H1 (cell line): ENCODE measurements at regions not wholly inside any gene's neighbourhood (a gene's known extent, or its start where the extent isn't known, plus 50 kb on each side); places are given as distances from the start of the nearest gene placed in this dataset.

Experiments
- ASH2L ChIP-seq: fragments of 200-600, 300-600 bp; sonication (generic); IDR thresholded peaks from one replicate; pipeline ENCODE4 v1.7.1; 2017; ENCODE audit warnings: low read length
- BACH1 ChIP-seq: IDR thresholded peaks from 2 replicates; pipeline ENCODE4 v1.6.1; 2012; ENCODE audit warnings: low read length, improper control_type of control experiment
- BRCA1 ChIP-seq: IDR thresholded peaks from 2 replicates; pipeline ENCODE4 v1.6.1; 2012; ENCODE audit warnings: low read depth, low read length, improper control_type of control experiment
- CBX5 ChIP-seq: fragments of 300-800, 300-1000 bp; sonication (generic); IDR thresholded peaks from 2 replicates; pipeline ENCODE4 v1.7.1; 2016; ENCODE audit warnings: antibody characterized with exemption, low read length, low read depth
- CHD2 ChIP-seq: IDR thresholded peaks from 2 replicates; pipeline ENCODE4 v1.6.1; 2012; ENCODE audit warnings: low read length, improper control_type of control experiment
- GABPA ChIP-seq: IDR thresholded peaks from 2 replicates; pipeline ENCODE4 v1.6.1; 2011; ENCODE audit warnings: mild to moderate bottlenecking, low read length, moderate library complexity, borderline replicate concordance; ENCODE audit not compliant: insufficient read depth
- JUN ChIP-seq: IDR thresholded peaks from 2 replicates; pipeline ENCODE4 v1.6.1; 2011; ENCODE audit warnings: low read depth, mild to moderate bottlenecking, improper control_type of control experiment, low read length
- RAD21 ChIP-seq, 2 experiments: IDR thresholded peaks in 1 of 2; conservative IDR thresholded peaks in 1 of 2; 2 replicates each; pipeline ENCODE4 v1.6.1; 2011; ENCODE audit warnings: low read depth in 2 of 2, low read length in 2 of 2, improper control_type of control experiment in 1 of 2, inconsistent platforms in 1 of 2, mild to moderate bottlenecking in 1 of 2, moderate library complexity in 1 of 2
- SP4 ChIP-seq: IDR thresholded peaks from 2 replicates; pipeline ENCODE4 v1.6.1; 2012; ENCODE audit warnings: low read length, inconsistent platforms

GRCh38 chr5:77882670-77883257 is 106.6 kb upstream of the TBCA start (continued):
- TF ChIP-seq BRCA1 (no peak), CBX5 (no peak), GABPA (no peak), JUN (no peak), CHD2 (no peak), ASH2L (no peak), SP4 (no peak), RAD21 (IDR thresholded peaks at IDR 0.05 in 1 of 2, conservative IDR thresholded peaks at IDR 0.05 in 1 of 2; ENCODE audit: low read depth in 2 of 2, low read length in 2 of 2) (no peak), BACH1 (no peak)
